Lower leg skin (tissue), 4 donors: ENCODE measurements at regions not wholly inside any gene's neighbourhood (a gene's known extent, or its start where the extent isn't known, plus 50 kb on each side); places are given as distances from the start of the nearest gene placed in this dataset.

Source experiments
- DNase-seq, 2 donors: peaks; one replicate each; pipeline ENCODE4 v3.0.0-alpha.2; 2019; ENCODE audit warnings: low spot score in 2 of 2
- H3K4me3 ChIP-seq: fragments of 200-600 bp; sonication (generic); 2 replicates; pipeline ENCODE4 v1.5.1; 2017; ENCODE audit warnings: mild to moderate bottlenecking, low read depth; ENCODE audit not compliant: poor library complexity, severe bottlenecking
- CTCF ChIP-seq, 3 donors: fragments of 450-650 bp; IDR thresholded peaks; one replicate each; pipeline ENCODE4 v1.5.1; 2016; ENCODE audit warnings: antibody characterized with exemption in 3 of 3, mild to moderate bottlenecking in 3 of 3, moderate library complexity in 2 of 3
- POLR2A ChIP-seq, 2 donors: fragments of 450-650 bp; IDR thresholded peaks; one replicate each; pipeline ENCODE4 v1.6.1; 2016 to 2017; ENCODE audit warnings: antibody characterized with exemption in 2 of 2, mild to moderate bottlenecking in 1 of 2, moderate library complexity in 1 of 2
- WGBS, 2 donors: methylation state at CpG; one replicate each; pipeline ENCODE4 v1.1.5; 2018; 5-methylcytosine and 5-hydroxymethylcytosine counted together
- intact Hi-C: fragments of 100-400 bp; cut with DNase I; formaldehyde crosslinking; loops from one replicate; pipeline ENCODE4 v1.15.0; 2023; ENCODE audit warnings: low total_unique reads

- no peak for DNase-seq
- no peak overlapping the region for H3K4me3 ChIP-seq
- intact Hi-C loops: no loop called here
- 53 to 65% methylated on average over 7 of the region's 7 CpGs for WGBS, 2 donors
- TF ChIP-seq CTCF (IDR thresholded peaks at IDR 0.05) (no peak), POLR2A (IDR thresholded peaks at IDR 0.05) (no peak)
Observed at GRCh38 chr10:28217848-28218247, 85.0 kb downstream of the MPP7 start.

DNA sequence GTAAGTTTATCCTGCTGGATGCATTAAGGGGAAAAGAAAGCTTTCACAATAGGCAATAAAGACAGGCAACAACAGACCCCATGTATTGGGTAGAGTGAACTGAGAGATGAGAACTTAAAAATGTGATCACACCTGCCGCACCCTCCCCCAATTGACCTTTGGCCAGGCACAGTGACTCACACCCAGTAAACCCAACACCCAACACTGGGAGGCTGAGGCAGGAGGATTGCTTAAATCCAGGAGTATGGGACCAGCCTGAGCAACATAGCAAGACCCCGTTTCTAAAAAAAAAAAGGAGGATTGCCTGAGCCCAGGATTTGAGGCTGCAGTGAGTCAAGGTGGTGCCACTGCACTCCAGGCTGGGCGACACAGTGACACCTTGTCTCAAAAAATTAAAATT, 86.9 kb downstream of the MPP7 start:
- WGBS, 2 donors: 60 to 62% methylated on average over 3 of the region's 3 CpGs
- H3K4me3 ChIP-seq: no peak overlapping the region
- intact Hi-C loops: no loop called here
- no peak for DNase-seq
- TF ChIP-seq POLR2A (IDR thresholded peaks at IDR 0.05) (no peak), CTCF (IDR thresholded peaks at IDR 0.05) (no peak)

- intact Hi-C loops: no loop called here
- no peak overlapping the region for H3K4me3 ChIP-seq
- no peak for DNase-seq
- WGBS, 2 donors: 46 to 67% methylated on average over 6 of the region's 6 CpGs
- TF ChIP-seq POLR2A (IDR thresholded peaks at IDR 0.05) (no peak), CTCF (IDR thresholded peaks at IDR 0.05) (no peak)
Observed at GRCh38 chr10:28214219-28214618, 88.6 kb downstream of the MPP7 start.

DNA sequence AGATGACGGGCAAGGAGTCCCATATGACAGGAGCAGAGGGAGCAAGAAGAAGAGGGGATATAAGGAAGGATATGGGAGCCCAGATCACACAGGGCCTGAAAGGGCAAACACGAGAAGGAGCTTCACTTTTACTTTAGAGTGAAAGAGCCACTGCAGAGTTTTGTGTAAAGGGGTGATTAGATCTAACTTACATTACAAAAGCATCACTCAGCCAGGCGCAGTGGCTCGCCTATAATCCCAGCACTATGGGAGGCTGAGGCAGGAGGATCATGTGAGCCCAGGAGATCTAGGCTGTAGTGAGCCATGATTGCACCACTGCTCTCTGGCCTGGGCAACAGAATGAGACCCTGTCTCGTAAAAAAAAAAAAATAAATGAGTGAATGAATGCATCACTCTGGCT, 91.1 kb downstream of the MPP7 start:
- H3K4me3 ChIP-seq: no peak overlapping the region
- WGBS, 2 donors: 88 to 93% methylated on average over 5 of the region's 5 CpGs
- TF ChIP-seq POLR2A (IDR thresholded peaks at IDR 0.05): no peak
- TF ChIP-seq CTCF (IDR thresholded peaks at IDR 0.05): no peak
- no peak for DNase-seq
- intact Hi-C loops: no loop called here

- WGBS, 2 donors: 96 to 97% methylated on average over 2 of the region's 2 CpGs
- no peak for DNase-seq
- TF ChIP-seq POLR2A (IDR thresholded peaks at IDR 0.05): no peak
- no peak for TF ChIP-seq CTCF (IDR thresholded peaks at IDR 0.05)
Observed at GRCh38 chr10:28207799-28208198, 95.1 kb downstream of the MPP7 start.

GRCh38 chr10:28202941-28203352, 99.9 kb downstream of the MPP7 start:
- H3K4me3 ChIP-seq: no peak overlapping the region
- intact Hi-C loops: no loop called here
- TF ChIP-seq POLR2A (IDR thresholded peaks at IDR 0.05) (no peak), CTCF (IDR thresholded peaks at IDR 0.05) (no peak)
- 30 to 40% methylated on average over 5 of the region's 5 CpGs for WGBS, 2 donors
- peak in 1 of 2 donors; percentile 34 for DNase-seq

More at GRCh38 chr10:28207799-28208198, 95.1 kb downstream of the MPP7 start:
- no peak overlapping the region for H3K4me3 ChIP-seq
- intact Hi-C loops: no loop called here
